ENCODE measurements at regions not wholly inside any gene's neighbourhood (a gene's known extent, or its start where the extent isn't known, plus 50 kb on each side); places are given as distances from the start of the nearest gene placed in this dataset.
A peak's percentile ranks its signal among the peaks of the same experiment; 100 is the strongest.
"Not testable (repeated sequence)": the region's sequence is repeated elsewhere in the genome, so short reads cannot be mapped to it uniquely, and the experiment has no call there.

- no peak for DNase-seq
Measured at GRCh38 chr4:18611026-18611425, 589.5 kb upstream of the LCORL start.

DNA sequence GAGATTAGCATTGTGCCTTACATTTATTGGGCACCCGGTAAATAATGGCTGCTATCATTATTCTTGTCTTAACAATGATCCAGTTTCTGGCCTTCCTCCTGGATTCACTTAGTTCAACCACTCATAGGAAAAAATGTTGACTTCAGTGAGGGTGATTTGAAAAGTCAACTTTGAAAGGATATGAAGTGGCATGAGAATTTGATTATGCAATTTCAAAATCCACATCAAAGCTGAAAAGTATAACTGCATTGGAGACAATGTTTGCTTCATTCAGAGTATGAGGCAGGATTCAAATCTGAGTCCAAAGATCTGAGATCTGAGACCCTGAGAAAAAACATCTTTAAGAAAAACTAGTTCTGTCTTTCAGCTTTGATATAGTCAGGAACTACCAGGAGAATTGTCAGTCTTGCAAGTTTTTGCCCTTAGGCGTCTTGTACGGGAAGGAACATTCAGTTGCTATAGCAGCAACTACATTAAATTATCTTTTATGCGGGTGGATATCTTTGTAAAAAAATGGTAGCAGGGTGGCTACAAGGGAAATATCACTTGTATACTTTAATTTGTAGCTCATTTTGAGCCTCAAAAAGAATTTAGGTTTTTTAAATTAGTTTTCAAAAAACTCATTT lies 587.5 kb upstream of the LCORL start:
- DNase-seq, result no peak

DNA sequence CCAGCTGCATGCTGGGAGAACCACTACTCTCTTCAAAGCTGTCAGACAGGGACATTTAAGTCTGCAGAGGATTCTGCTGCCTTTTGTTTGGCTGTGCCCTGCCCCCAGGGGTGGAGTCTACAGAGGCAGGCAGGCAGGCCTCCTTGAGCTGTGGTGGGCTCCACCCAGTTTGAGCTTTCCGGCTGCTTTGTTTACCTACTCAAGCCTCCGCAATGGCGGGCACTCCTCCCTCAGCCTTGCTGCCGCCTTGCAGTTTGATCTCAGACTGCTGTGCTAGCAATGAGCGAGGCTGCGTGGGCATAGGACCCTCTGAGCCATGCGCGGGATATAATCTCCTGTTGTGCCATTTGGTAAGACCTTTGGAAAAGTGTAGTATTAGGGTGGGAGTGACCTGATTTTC lies 581.1 kb upstream of the LCORL start:
- not testable (repeated sequence) for DNase-seq

DNA sequence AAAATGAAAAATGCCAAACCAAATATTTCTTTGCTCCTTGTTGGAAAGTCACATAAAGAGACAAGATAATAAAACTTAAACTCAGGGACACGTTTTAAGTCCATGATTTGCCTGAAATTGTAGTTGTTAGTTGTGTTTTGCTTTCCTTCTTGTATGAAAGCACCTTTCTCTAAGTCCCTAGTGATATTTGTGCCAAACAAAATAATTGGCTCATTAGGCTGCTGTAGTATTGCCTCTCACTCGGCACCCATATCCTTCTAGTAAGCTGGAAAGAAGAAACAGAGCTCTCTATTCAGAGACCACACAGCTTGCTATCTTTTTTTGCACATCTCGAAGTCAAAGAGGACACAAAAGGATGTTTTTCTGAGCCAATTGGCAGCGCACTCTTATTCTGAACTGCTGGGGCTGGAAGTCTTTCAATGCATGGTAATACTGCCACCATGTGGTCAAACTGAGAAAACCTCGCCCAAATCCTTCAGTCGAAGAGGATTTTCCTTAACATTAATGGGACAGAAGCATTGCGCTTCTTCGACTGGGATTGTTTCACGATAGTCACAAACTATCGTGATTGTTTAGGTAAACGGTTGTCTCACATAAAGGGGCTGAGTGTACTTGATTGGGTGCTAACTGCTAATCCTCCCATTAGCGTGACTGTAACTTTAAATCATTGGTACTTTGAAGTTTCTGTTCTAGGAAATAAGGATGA lies 571.9 kb upstream of the LCORL start:
- DNase-seq, result peak; percentile 28

GRCh38 chr4:18582841-18583240 lies 561.3 kb upstream of the LCORL start:
- DNase-seq, result no peak

DNA sequence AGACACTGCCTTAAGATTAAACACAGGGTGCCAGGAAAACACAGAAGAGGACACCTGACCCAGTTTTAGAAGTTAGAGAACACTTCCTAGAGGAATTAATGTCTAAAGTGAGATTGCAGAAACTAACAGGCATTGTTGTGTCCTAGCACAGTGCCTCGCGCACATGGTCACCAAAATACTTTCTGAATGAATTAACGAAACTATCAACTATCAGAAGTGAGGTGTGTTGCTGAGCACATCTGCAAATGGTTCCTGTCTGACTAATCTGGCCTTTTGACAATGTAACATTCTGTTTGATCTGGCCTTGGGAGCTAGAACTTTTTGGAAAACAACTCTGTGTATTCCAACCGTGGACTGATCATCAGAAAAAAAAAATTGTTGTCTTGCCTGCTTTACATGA lies 556.8 kb upstream of the LCORL start:
- DNase-seq, result no peak

DNA sequence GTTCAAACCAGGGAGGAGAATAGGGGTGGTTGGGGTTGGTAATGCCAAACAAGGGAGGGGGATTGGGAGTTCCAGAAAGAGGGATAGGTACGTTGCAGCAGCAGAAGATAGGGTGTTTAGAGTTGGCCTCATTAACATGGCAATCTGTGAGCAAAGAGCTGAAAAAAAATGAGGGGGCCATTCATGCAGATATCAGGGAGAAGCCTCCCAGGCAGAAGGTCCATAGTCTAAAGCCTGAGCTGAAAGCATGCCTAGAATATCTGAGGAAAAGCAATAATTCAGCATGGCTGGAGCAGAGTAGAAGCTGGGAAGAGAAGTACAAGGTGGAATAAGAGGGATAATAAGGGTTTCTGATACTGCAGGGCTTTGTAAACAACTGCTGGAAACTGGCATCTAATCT lies 550.9 kb upstream of the LCORL start:
- no peak for DNase-seq

DNA sequence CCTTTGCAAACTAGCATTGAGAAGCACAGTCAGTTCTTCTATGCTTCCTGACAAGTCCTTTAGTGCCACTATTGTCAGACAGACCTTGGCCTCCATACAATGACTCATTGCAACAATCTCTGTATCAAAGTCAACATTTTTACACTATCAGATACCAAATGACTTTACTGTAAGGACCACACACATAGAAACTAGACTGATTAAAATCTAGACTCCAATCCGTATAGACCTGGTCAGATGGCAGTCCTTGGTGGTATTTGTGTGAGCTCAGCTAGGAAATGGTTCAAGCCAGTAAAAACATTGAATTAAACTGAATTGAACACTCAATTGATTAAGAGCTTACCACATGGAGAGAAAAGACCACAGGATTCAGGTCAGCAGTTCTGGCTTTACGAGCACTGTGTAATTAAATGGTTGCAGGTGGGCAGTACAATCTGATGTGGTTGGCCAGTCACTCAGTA lies 549.8 kb upstream of the LCORL start:
- DNase-seq, result no peak

GRCh38 chr4:18570370-18570769 lies 548.8 kb upstream of the LCORL start:
- DNase-seq, result no peak

DNA sequence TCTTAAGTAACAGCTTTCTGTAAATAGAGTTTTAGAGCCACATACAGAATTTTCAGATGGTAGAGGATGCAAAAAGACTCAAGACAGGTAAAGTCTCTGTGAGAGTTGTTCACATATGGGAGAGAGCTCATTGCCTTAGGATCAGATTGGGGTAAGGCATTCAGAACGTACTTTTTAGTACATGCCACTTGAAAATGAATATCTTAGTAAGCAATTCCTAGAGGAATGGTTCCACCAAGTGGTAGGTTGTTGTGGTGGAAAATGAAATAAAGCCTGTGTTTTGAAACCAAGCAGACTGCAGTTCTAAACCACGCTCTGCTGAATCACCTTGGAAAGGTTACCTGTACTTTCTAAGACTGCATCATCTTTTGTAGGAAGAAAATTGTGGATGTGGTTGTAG lies 547.0 kb upstream of the LCORL start:
- DNase-seq, result no peak

GRCh38 chr4:18566970-18567799 lies 545.6 kb upstream of the LCORL start:
- DNase-seq, result no peak

GRCh38 chr4:18559492-18559891 lies 537.9 kb upstream of the LCORL start:
- DNase-seq, result no peak

DNA sequence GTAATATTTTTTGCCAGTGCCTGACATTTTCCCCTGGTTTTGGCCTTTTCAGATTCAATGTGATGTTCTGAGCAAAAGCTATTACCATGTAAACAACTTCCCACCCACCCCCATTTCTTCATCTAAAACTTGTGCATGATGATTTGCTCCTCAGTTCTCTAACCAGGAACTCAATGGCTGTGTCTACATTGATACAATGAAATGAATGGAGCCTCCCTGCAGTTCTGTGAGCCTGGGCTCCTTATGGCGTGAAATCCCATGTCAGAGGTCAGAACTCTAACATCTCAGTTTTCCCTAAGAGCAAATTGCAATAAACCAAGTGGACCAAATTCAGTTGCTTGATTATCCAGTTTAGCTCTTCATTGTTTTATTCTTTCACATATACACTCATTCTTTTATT lies 534.8 kb upstream of the LCORL start:
- DNase-seq, result no peak

GRCh38 chr4:18540349-18540748 lies 518.8 kb upstream of the LCORL start:
- DNase-seq, result no peak

GRCh38 chr4:18538121-18538520 lies 516.6 kb upstream of the LCORL start:
- no peak for DNase-seq

- DNase-seq, result no peak
Measured at GRCh38 chr4:18536428-18536827, 514.9 kb upstream of the LCORL start.

DNA sequence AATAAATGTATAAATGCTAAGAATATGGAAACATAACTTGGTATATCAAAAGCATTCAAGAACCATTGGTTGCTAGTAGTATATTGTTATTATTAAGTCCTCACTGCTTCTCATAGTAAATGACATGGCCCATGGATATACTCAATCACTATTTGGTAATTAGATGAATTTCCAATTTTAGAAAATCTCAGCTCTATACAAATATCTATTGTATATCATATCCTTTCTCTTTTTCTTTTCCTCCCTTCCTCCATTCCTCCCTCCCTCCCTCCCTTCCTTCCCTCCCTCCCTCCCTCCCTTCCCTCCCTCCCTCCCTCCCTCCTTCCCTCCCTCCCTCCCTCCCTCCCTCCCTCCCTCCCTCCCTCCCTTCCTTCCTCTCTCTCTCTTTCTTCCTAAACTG lies 514.4 kb upstream of the LCORL start:
- no peak for DNase-seq

DNA sequence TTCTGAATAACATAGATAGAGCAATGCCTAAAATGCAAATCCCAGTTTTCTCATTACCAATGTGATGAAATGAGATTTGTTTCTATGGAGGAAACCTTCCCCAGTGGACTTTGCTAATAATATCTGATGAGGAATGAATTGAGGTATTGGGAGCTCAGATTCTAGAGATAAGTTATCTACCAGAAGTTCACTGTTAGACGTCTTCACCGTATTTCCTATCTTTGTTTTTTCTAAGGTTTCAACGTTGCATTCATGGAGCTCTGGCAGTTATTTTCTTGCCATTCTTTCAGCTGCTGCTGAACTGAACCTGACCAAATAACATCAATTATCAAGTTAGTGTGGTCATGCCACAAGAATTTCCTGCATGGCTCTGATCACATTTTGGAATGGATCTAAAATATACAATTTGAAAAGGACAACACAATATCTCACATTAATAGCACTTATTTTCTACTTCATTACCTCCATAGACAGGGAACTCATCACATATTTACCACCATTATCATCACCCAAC lies 511.8 kb upstream of the LCORL start:
- no peak for DNase-seq

DNA sequence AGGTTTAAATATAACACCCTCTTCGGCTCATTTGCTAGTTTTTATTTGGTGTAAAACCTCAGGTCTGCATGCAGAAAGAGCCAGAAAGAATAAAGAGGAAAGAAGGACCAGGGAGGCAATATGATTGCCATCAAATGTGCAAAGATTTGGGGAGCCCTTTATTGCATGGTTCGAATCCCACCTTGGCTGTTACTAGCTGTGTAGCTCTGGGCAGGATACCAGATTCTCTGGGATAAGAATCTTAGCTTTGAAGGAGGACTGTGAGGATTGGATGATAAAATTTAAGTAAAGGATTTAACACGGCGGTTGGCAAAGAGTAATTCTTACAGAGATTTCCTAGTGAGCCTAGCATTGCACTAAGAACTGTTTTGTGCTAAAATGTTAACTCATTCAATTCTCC lies 510.2 kb upstream of the LCORL start:
- DNase-seq, result no peak

DNA sequence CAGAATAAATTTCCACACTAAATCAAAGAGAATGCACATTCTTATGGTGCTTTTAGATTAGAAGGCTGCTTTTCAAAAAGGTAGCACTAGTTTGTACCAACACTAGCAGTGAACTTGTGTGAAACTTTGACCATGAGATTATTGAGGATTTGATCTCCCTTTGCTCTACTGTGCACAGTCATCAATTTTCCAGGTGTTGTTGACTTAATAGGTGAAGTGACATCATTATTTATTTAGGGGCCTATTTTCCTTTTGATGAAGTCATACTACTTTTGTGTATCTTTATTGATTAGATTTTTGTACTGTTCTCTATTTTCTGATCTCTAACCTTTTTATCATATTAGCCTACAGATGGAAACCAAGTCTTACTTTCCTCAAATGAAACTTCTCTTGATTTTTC lies 507.9 kb upstream of the LCORL start:
- DNase-seq, result no peak

DNA sequence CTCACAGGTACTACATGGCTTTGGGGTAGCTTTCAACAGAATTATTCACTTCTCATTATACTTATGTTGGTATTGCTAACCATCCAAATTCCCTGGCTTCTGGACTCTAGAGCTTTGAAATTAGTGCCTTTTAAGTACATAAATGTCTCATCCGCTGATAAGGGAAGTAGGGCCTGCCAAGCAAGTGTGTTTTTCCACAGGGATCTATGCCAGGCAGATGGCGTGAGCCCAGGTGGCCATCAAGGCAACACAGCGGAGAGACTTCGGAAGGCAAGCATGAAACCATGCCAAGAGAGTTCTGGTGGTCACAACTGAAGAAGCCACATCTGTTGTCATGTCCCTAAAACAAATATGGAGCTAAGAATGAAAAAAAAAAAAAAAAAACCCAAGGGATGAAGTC lies 503.1 kb upstream of the LCORL start:
- DNase-seq, result no peak

GRCh38 chr4:18518098-18518497 lies 496.5 kb upstream of the LCORL start:
- DNase-seq, result no peak

- DNase-seq, result no peak
Measured at GRCh38 chr4:18513861-18514260, 492.3 kb upstream of the LCORL start.

GRCh38 chr4:18512718-18513117 lies 491.2 kb upstream of the LCORL start:
- DNase-seq, result no peak

Data from activated naive CD4-positive, alpha-beta T cell treated with Interleukin-2 at 50 U/mL for 16 hours (primary cell).